Cardiac muscle cell (in vitro differentiated cells and primary cell): ENCODE measurements at regions not wholly inside any gene's neighbourhood (a gene's known extent, or its start where the extent isn't known, plus 50 kb on each side); places are given as distances from the start of the nearest gene placed in this dataset.
A peak's percentile ranks its signal among the peaks of the same experiment; 100 is the strongest.

ENCODE experiments used
- DNase-seq, 2 donors: peaks; one replicate each; pipeline versions ENCODE4 v3.0.0 to v3.0.0-alpha.2; 2010 to 2017; ENCODE audit warnings: low read depth in 1 of 2, low spot score in 1 of 2
- H3K27ac ChIP-seq: fragments of 200-600 bp; sonication (generic); 2 replicates; pipeline ENCODE4 v1.5.1; 2016
- H3K27me3 ChIP-seq: fragments of 200-600 bp; sonication (generic); 2 replicates; pipeline ENCODE4 v1.6.0; 2016; ENCODE audit warnings: control low read depth
- H3K36me3 ChIP-seq: fragments of 200-600 bp; sonication (generic); 2 replicates; pipeline ENCODE4 v1.5.1; 2016; ENCODE audit warnings: control low read depth
- H3K4me1 ChIP-seq: fragments of 200-600 bp; sonication (generic); 2 replicates; pipeline ENCODE4 v1.8.1; 2017; ENCODE audit warnings: low read depth, mild to moderate bottlenecking, mixed run types
- H3K4me3 ChIP-seq: fragments of 200-600 bp; sonication (generic); 2 replicates; pipeline ENCODE4 v1.5.1; 2016; ENCODE audit warnings: mild to moderate bottlenecking
- H3K9me3 ChIP-seq: fragments of 200-600 bp; sonication (generic); 2 replicates; pipeline ENCODE4 v1.5.1; 2017; ENCODE audit warnings: low read depth, mild to moderate bottlenecking, control low read depth
- TF ChIP-seq, protein P1 (sequence below): IDR thresholded peaks from 2 replicates; pipeline ENCODE4 v1.5.1; 2012; ENCODE audit warnings: low read depth, mild to moderate bottlenecking, low read length

GRCh38 chr11:92425127-92425526, 200.5 kb downstream of the FAT3 start:
- no peak overlapping the region for H3K4me3 ChIP-seq
- H3K4me1 ChIP-seq, result no peaks in the 10 kb centered on the region
- DNase-seq, result no peak
- H3K9me3 ChIP-seq, result no peaks in the 10 kb centered on the region
- TF ChIP-seq, protein P1, sequence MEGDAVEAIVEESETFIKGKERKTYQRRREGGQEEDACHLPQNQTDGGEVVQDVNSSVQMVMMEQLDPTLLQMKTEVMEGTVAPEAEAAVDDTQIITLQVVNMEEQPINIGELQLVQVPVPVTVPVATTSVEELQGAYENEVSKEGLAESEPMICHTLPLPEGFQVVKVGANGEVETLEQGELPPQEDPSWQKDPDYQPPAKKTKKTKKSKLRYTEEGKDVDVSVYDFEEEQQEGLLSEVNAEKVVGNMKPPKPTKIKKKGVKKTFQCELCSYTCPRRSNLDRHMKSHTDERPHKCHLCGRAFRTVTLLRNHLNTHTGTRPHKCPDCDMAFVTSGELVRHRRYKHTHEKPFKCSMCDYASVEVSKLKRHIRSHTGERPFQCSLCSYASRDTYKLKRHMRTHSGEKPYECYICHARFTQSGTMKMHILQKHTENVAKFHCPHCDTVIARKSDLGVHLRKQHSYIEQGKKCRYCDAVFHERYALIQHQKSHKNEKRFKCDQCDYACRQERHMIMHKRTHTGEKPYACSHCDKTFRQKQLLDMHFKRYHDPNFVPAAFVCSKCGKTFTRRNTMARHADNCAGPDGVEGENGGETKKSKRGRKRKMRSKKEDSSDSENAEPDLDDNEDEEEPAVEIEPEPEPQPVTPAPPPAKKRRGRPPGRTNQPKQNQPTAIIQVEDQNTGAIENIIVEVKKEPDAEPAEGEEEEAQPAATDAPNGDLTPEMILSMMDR, result no peak
- H3K27ac ChIP-seq, result no peak overlapping the region
- no peaks in the 10 kb centered on the region for H3K36me3 ChIP-seq
- H3K27me3 ChIP-seq, result no peaks in the 10 kb centered on the region

- Histone ChIP-seq H3K36me3 (no peaks in the 10 kb centered on the region), H3K9me3 (no peaks in the 10 kb centered on the region), H3K27me3 (no peaks in the 10 kb centered on the region), H3K4me3 (no peak overlapping the region), H3K27ac (no peak overlapping the region), H3K4me1 (no peaks in the 10 kb centered on the region)
- DNase-seq, result no peak
- TF ChIP-seq, protein P1, result no peak
Measured at GRCh38 chr11:92432515-92432914, 207.9 kb downstream of the FAT3 start.

DNA sequence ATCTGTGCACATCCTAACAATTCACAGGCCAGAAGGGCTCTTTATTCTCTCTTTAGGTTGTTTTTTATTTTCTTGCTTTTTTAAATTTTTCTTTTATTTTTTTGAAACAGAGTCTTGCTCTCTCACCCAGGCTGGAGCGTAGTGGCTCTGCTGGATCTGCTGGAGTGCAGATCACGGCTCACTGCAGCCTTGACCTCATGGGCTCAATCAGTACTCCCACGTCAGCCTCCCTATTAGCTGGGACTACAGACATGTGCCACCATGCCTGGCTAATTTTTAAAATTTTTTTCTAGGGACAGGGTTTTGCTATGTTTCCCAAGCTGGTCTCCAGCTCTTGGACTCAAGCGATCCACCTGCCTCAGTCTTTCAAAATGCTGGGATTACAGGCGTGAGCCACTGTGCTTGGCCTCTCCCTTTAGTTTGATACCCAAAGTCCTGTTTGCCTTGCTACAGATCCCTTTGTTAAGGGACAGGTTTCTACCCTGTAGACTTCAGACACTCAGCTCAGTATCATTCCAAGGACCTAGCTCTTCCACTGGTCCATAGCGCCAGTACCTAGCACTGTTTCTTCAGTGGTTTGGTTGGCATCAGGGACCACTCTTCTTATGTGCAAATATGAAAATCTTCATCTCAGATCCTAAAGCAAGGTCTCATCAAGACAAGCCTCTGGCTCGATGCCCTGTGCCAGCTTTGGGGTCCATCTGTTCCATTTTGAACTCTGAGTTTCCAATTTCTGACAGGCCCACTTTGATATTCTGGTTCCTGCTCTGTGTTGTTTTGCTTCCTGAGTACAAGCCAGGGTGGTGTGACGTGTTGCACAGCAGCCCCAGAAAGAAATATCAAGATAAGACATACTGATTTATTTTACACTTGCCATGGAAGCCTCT, 211.7 kb downstream of the FAT3 start:
- peaks cover 3% of the 10 kb centered on the region for H3K4me1 ChIP-seq
- H3K27me3 ChIP-seq, result no peaks in the 10 kb centered on the region
- TF ChIP-seq, protein P1, result no peak
- H3K27ac ChIP-seq, result no peak overlapping the region
- no peak overlapping the region for H3K4me3 ChIP-seq
- no peaks in the 10 kb centered on the region for H3K36me3 ChIP-seq
- H3K9me3 ChIP-seq, result no peaks in the 10 kb centered on the region
- DNase-seq, result no peak

GRCh38 chr11:92439133-92439532, 214.5 kb downstream of the FAT3 start:
- H3K4me1 ChIP-seq, result peaks cover 20% of the 10 kb centered on the region
- H3K36me3 ChIP-seq, result no peaks in the 10 kb centered on the region
- H3K4me3 ChIP-seq, result no peak overlapping the region
- TF ChIP-seq, protein P1, result no peak
- no peaks in the 10 kb centered on the region for H3K27me3 ChIP-seq
- no peaks in the 10 kb centered on the region for H3K9me3 ChIP-seq
- no peak for DNase-seq
- H3K27ac ChIP-seq, result no peak overlapping the region

GRCh38 chr11:92440701-92441442, 216.3 kb downstream of the FAT3 start:
- H3K27me3 ChIP-seq, result no peaks in the 10 kb centered on the region
- H3K9me3 ChIP-seq, result no peaks in the 10 kb centered on the region
- peaks cover 20% of the 10 kb centered on the region for H3K4me1 ChIP-seq
- DNase-seq, result no peak
- H3K27ac ChIP-seq, result peak overlapping the region; percentile 11
- H3K4me3 ChIP-seq, result no peak overlapping the region
- TF ChIP-seq, protein P1, result no peak
- no peaks in the 10 kb centered on the region for H3K36me3 ChIP-seq
